ENCODE measurements at regions not wholly inside any gene's neighbourhood (a gene's known extent, or its start where the extent isn't known, plus 50 kb on each side); places are given as distances from the start of the nearest gene placed in this dataset.

- no peaks in the 10 kb centered on the region for H3K4me1 ChIP-seq (ENCODE audit: control insufficient read depth in 4 of 4, insufficient read depth in 4 of 4, low read length in 3 of 4)
- no peak for TF ChIP-seq GABPA (IDR thresholded peaks at IDR 0.05 in 1 of 2, conservative IDR thresholded peaks at IDR 0.05 in 1 of 2)
- TF ChIP-seq ATF3 (IDR thresholded peaks at IDR 0.05) = no peak
- no peak for TF ChIP-seq FOXA1 (IDR thresholded peaks at IDR 0.05)
- TF ChIP-seq CTCF (IDR thresholded peaks at IDR 0.05; ENCODE audit: low read depth, low read length, missing input control) = no peak
- no peak for TF ChIP-seq ZBTB33 (IDR thresholded peaks at IDR 0.05)
- TF ChIP-seq YY1 (IDR thresholded peaks at IDR 0.05) = no peak
- TF ChIP-seq HNF4A (conservative IDR thresholded peaks at IDR 0.05) = no peak
- no peak for TF ChIP-seq REST (IDR thresholded peaks at IDR 0.05)
- TF ChIP-seq EGR1 (IDR thresholded peaks at IDR 0.05; ENCODE audit: low read depth in 2 of 2) = no peak
- no peak for TF ChIP-seq SP1 (IDR thresholded peaks at IDR 0.05)
- TF ChIP-seq FOXA2 (IDR thresholded peaks at IDR 0.05) = no peak
- TF ChIP-seq RXRA (IDR thresholded peaks at IDR 0.05) = no peak
- no peak for TF ChIP-seq RAD21 (IDR thresholded peaks at IDR 0.05)
- no peak for TF ChIP-seq MAX (IDR thresholded peaks at IDR 0.05)
- TF ChIP-seq NR2F2 (IDR thresholded peaks at IDR 0.05) = no peak
- no peak for TF ChIP-seq TAF1 (conservative IDR thresholded peaks at IDR 0.05)
- no peak for TF ChIP-seq HNF4G (IDR thresholded peaks at IDR 0.05)
- no peak for TF ChIP-seq JUND (IDR thresholded peaks at IDR 0.05)
- no peak overlapping the region for H3K9ac ChIP-seq (ENCODE audit: low read depth in 1 of 2, low read length in 2 of 2)
- no peak overlapping the region for H3K4me3 ChIP-seq (ENCODE audit: low read depth in 1 of 3, low read length in 3 of 3)
- H3K27ac ChIP-seq (ENCODE audit: low read depth in 1 of 2, low read length in 2 of 2) = no peak overlapping the region
- 79% methylated on average over 9 of the region's 9 CpGs for WGBS
- H3K9me3 ChIP-seq (ENCODE audit: control insufficient read depth in 4 of 4, low read length in 3 of 4) = peaks cover 0 to under 1% (median 0%) of the 10 kb centered on the region in 4 donors
- peaks cover 0 to 8% (median 0%) of the 10 kb centered on the region in 4 donors for H3K27me3 ChIP-seq (ENCODE audit: control insufficient read depth in 4 of 4, insufficient read depth in 4 of 4, low read length in 3 of 4)
- no peak for DNase-seq (ENCODE audit: low spot score)
- no peaks in the 10 kb centered on the region for H3K36me3 ChIP-seq (ENCODE audit: control insufficient read depth in 4 of 4, insufficient read depth in 3 of 4, low read depth in 1 of 4, low read length in 3 of 4)
These were observed 305.9 kb downstream of the AJAP1 start for GRCh38 chr1:4960336-4960735.
